GM21786 (cell line): ENCODE measurements at regions not wholly inside any gene's neighbourhood (a gene's known extent, or its start where the extent isn't known, plus 50 kb on each side); places are given as distances from the start of the nearest gene placed in this dataset.
"Not testable (repeated sequence)": the region's sequence is repeated elsewhere in the genome, so short reads cannot be mapped to it uniquely, and the experiment has no call there.

Source experiments
- ATAC-seq: cut with Tn5 transposase; IDR thresholded peaks from one replicate; pipeline ENCODE4 v1.9.1; 2021; ENCODE audit not compliant: unreplicated experiment

DNA sequence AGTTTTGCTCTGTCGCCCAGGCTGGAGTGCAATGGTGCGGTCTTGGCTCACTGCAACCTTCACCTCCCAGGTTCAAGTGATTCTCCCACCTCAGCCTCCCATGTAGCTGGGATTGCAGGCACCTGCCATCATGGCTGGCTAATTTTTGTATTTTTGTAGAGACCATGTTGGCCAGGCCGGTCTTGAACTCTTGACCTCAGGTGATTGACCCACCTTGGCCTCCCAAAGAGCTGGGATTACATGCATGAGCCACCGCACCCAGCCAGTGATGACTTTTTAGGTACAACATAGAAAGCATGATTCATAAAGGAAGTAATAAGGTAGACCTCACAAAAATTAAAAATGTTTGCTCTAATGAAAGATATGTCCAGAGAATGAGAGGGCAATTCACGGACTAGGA is 1119.1 kb downstream of the SUCLG1 start:
- not testable (repeated sequence) for ATAC-seq

DNA sequence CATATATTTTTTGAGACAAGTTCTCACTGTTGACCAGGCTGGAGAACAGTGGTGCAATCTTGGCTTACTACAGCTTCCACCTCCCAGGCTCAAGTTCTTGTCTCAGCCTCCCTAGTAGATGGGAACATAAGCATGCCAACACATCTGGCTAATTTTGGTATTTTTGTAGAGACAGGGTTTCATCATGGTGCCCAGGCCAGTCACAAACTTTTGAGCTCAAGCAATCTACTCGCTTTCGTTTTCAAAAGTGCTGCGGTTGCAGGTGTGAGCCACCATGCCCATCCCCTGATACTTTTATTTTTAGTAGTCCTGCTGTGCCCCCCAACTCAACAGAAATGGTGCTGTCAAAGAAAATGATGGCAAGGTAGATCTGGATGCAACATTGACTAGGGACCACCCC is 1127.3 kb downstream of the SUCLG1 start:
- ATAC-seq = no peak

DNA sequence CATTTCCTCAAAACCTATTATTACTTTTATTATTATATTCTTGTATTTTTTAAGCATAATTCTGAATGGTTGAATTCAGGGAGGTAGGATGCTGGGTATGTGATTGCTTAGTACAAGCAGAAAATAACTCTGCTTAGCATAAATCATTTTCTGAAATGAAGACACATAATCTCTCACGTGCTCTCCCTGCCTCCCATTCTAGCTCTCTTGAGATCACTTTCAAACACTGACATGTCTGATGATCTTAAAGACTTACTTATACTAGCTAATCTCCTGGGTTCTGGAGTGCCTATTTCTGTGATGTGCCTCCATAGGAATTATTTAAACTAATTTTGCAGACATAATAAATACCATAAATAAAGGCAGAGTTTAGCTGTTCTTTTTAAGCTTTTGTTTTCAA is 1136.0 kb downstream of the SUCLG1 start:
- no peak for ATAC-seq

DNA sequence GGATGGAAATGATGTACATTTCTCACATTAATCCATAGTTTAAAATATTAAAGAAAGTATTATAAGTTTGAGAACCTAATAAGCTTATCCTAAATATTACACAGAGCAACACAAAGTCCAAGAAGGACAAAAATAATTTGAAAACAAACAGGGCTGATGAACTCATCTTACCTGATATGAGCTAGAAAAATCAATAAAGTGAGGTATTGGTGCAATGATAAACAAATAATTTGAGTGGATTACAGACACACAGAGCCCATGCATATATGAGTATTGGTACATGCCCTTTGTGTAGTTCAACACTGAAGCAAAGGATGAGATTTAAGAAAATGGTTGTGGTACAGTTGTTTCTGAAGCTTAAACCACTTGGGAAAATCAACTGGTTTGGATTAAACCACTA is 1139.0 kb downstream of the SUCLG1 start:
- no peak for ATAC-seq

DNA sequence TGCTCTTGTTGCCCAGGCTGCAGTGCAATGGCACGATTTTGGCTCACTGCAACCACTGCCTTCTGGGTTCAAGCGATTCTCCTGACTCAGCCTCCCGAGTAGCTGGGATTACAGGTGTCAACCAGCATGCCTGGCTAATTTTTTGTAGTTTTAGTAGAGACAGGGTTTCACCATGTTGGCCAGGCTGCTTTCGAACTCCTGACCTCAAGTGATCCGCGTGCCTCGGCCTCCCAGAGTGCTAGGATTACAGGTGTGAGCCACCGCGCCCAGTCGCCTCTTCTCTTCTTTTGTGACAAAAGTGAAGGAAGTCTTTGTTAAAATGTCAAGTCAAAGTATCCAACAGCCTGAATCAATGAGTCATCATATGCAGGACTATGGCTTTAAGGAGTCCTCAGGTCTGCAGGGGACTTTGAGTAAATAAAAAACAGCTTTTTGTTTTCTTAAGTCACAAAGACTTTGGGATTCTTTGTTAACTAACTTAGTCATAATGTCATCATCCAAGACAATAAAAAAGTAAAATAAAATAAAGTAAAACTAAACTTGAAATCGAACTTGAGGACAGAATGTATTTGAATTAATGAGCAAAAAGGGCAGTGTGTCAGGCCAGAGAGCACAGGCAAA is 1153.2 kb downstream of the SUCLG1 start:
- no peak for ATAC-seq

DNA sequence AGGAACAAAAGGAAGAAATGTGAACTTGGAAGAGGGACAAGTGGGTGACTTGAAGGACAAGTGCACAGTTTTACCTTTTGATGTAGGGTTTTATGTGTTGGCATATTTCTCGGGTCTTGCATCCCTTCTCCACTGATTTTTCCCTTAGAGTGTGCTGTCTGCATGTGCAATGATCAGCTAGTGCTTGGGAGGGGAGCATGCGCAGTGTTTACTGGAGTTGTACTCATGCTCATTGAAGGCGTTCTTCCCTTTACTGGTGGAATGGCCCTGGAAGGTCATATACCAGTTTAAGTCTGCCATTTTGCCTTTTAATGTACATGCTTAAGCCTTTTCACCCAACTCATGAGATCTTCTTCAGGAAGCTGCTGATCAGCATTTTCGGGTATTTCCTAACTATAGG is 1168.0 kb downstream of the SUCLG1 start:
- ATAC-seq = no peak

DNA sequence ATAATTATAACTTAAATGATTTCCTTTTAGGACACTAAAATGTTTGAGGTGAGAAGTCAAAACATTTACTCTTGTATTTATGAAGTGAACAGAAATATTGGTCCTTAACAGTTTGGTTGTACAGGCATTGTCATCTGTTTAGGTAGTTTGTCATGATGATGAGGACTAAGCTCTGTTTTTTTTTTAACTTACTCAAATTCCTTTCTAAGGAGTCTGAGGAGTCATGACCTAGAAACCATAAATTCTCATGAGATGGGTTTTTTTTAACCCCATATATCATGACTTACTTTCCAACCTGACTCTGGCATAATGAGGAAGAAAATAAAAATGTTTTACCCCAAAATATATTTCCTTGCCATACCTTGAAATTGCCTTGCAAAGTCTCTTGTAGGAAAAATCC is 1176.2 kb downstream of the SUCLG1 start:
- ATAC-seq = no peak

DNA sequence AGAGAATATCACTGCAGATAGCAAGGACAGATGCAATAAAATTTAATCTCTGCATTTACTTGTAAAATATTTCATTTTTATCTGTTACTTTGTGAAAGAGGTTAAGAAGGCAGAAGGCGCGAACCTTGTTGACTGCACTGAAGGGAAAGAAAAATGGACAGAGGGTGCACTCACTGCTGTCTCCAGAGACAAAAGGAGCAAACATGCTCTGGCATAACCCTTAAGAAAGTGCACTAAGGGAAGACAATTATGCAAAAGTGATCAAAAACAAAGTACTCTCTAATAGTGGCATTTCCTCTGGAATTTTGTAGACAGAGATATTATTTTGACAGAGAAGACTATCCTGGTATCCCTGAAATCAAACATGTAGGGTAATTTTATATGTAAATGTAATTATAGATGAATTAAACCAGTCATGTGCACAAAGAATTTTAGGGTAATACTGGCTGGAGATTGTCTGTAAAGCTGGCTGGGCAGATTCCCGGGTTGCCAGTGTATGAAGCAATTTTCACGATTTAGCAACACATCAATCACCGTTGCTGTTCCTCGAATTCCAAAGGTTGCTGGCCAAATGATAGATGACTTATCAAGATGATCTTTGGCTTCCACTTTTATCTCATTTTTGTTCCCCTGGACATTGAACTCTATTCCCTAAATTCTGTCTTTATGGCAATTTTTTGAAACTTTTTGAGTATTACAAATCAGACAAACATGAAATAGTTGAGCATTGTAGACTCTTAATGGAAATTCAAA is 1176.9 kb downstream of the SUCLG1 start:
- no peak for ATAC-seq

DNA sequence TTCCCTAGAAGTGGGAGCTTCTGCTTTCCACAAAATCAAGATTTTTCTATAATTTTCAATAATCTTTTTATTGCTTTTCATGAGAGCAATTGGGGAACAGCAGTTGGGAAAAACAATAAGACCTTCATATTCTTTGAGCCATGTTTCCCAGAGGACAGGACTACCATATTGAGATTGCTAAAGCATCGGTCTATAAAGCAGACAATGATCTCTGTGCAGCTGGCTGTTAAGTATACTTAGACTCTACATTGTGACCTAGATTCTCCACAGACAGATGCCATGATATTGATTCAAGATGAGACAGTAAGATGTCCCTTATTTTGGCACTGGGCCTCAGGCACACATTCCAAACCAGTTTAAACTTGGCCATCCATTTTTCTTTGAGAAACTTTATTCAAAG is 1178.7 kb downstream of the SUCLG1 start:
- ATAC-seq = no peak

DNA sequence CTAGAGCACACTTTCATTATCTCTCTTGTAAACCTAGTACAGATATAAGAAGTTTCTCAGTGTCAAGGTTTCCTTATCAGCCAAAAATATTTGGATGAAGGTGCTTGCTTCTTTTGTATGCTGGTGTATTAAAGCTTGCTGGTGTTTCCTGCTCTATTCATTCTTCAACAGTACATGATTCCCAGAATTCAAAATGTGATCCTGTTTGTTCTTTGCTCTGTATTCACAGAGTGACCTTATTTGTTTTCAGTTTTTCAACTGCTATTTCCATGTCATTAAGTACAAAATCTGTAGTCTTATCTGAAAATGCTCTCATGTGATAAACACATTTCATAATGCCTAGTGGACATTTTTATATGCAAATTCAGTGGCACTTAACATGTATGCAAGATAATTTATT is 1185.8 kb downstream of the SUCLG1 start:
- no peak for ATAC-seq

DNA sequence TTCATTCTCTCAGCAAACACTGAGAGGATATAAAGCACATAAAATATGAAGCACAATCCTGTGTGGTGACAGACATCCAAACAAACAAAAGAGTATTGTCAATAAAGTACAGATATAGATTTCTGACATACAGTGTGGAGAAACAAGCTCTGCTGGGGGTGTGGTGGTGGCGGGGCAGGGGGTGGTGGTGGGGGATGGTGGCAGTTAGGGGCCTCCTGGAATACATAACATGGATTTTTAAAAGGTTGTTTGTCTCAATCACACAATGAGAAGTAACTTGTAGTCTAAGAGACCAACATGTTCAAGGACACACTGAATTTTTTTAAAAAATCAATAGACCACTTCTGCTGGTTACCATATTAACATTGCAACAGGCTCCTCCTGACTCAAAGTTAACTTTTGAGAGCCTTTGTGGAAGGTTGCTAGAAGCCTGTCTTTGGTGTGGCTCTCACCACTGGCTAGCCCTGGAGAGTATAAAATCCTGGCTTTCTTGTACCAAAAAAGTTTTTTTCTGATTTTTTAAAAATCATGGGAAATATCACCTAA is 1197.4 kb downstream of the SUCLG1 start:
- ATAC-seq = no peak

DNA sequence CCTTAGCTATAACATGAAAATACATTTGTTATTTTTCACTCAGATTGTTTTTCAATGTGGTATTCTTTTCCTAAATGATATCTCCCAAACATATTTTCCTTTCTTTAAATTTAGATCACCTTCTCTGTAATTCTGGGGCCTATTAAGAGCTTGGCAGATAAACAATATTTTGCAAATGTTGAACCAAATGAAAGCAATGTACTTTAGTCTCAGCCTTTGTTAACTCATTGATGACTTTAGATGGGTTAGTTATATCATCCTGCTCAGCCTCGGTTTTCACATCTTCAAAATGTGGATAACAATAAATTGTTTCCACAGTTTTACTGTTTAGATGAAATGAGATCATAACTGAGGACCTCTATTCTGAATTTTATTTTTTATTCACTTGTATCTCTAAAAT is 1205.2 kb downstream of the SUCLG1 start:
- ATAC-seq = no peak

DNA sequence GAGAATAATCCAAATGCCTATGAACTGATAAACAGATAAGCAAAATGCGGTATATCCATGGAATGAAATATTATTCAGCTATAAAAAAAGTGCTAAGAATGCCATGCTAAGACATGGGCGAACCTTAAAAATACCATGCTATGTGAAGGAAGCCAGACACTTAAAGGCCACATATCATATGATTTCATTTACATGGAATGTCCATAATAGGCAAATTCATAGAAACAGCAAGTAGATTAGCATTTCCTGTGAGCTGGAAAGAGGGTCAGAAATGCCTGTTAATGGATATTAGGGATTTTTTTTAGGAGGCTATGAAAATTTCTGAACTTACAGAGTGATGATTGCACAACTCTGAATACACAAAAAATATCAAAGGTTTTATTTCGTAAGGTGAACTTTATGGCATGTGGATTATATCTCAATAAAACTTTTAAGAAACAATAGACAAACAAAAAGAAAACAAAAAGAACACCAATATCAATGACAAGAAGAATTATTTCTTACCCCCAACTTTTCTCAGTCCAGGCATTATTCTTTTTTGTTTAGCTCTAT is 1207.7 kb downstream of the SUCLG1 start:
- ATAC-seq = no peak

DNA sequence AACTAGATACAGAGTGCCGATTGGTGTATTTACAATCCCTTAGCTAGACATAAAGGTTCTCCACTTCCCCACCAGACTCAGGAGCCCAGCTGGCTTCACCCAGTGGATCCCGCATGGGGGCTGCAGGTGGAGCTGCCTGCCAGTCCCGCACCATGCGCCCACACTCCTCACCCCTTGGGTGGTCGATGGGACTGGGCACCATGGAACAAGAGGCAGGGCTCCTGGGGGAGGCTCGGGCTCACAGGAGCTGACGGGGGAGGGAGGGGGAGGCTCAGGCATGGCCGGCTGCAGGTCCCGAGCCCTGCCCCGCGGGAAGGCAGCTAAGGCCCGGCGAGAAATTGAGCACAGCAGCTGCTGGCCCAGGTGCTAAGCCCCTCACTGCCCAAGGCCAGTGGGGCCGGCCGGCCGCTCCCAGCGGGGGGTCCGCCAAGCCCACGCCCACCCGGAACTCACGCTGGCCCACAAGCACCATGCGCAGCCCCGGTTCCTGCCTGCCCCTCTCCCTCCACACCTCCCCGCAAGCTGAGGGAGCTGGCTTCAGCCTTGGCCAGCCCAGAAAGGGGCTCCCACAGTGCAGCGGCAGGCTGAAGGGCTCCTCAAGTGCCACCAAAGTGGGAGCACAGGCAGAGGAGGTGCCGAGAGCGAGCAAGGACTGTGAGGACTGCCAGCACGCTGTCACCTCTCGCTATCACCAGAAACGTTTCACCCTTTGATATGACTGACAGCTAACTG is 1213.1 kb downstream of the SUCLG1 start:
- not testable (repeated sequence) for ATAC-seq

DNA sequence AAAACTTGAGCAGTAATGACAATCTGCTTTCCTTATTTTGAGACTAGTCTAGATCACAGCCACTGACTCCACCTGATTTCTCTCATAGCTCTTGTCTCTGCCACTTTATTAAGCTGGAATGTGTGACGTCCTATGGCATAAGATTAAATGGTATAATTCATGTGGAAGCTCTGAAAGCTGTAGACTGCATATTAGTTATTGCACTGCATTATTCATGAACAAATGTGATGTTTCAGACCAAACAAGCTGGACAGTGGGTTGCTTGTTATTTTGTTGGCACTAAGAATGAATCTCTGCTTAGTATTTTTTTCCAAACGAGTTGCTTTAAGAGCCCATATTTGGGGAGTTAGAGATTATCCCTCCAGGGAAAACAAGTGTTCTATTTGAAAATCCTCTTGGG is 1218.5 kb downstream of the SUCLG1 start:
- ATAC-seq = no peak

DNA sequence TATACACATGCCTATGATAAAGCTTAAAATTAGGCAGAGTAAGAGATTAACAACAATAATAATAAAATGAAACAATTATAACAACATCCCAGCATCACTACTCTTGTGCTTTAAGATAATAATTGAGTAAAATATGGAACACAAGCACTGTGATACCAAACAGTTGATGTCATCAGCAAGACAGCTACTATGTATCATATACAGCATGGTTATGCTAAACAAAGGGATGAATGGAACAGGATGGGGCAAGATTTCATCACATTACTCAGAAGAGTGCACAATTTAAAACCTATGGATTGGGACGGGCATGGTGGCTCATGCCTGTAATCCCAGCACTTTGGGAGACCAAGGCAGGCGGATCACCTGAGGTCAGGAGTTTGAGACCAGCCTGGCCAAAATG is 1221.0 kb downstream of the SUCLG1 start:
- ATAC-seq = no peak

DNA sequence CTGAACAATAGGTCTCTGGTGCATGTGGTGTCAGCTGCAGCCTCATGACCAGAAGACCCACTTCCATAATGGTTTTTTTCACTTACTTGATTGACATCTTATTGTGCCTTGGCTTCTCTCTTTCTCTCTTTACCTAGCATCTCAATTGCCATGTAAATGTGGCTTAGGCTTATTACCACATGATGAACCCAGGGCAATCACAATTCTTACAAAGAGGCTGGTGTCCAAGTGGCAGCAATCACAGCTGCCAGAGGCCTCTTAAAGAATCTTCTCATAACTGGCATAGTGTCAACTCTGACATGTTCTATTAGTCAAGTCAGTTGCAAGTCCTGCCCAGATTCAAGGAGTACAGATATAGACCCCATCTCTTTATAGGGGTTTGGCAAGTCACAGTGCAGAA is 1224.8 kb downstream of the SUCLG1 start:
- ATAC-seq = no peak

DNA sequence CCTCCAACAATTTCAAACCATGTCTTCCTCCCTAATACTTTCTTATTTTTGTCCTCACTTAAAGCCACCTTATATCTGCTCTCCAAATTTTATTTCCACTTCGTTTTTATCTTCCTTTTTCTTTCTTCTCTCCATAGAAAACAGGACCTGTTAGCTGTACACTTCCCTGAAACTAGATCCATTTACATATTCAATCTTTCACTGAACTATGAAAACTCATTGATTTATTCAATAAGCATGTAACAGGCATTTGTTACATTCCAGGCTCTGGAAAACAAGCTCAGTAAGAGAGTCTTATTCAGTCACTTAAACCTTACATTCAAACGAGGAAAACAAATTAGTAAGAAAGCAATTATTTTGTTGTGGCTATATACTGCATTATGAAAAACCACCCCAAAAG is 1225.3 kb downstream of the SUCLG1 start:
- ATAC-seq = no peak

DNA sequence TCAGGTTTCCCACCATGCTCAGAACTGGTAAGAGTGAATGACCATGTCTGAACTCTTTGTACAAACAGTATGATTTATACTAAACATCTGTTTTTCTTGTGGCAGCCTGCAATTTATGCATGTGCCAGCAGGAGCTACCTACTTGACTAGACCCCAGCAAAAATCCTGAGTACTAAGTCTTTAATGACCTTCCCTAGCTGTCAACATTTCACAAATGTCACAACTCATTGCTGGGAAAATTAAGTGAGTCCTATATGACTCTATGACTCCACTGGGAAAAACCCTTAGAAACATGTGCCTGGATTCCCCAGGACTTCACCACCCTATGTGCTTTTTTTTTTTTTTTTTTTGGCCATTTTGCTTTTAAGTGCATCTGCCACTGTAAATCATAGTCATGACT is 1225.8 kb downstream of the SUCLG1 start:
- no peak for ATAC-seq

DNA sequence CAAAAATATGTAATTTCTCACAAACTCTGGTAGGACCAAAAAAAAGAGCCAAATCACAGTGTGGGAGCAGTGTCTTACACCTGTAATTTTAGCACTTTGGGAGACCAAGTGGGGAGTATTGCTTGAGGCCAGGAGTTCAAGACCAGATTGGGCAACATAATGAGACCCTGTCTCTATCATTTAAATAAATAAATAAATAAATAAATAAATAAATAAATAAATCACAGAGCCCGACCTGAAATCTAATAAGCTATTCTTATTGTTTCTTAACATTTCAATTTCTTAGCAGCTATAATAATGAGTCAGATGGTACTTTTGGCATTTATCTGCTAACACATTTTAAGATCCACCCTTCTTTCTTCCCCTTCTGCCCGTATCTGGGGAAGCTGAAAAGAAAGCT is 1229.6 kb downstream of the SUCLG1 start:
- no peak for ATAC-seq

DNA sequence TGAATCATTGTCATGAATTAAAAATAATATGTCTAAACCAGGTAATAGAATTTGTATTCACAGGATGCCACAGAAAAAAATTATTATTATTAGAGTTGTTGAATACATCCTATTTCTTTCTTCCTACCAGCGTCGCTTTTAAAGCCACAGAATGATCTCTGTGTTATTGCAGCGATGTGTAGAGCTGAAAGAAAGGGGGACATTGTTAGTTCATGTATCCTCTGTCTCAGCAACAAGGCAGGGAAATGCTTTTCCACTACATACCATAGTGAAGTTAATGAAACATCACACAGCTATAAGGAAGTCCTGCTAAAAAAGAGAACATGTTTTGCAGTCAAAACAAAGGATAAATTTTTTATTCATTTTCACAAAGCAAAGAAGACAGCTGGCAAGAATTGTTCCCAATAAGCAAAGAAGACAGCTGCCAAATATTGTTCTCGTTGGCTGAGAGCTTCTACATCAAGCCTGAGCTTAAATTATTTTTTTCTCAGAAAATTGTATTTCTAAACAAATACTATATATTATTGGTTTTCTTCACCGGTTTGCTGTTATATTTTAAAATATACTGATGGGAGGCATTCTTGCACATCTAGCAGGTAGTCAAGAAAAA is 1234.4 kb downstream of the SUCLG1 start:
- ATAC-seq = no peak
